CD4-positive, alpha-beta T cell treated with Interleukin-6 for 4 hours (primary cell): ENCODE measurements at regions not wholly inside any gene's neighbourhood (a gene's known extent, or its start where the extent isn't known, plus 50 kb on each side); places are given as distances from the start of the nearest gene placed in this dataset.
"Not testable (repeated sequence)": the region's sequence is repeated elsewhere in the genome, so short reads cannot be mapped to it uniquely, and the experiment has no call there.

Experiments
- DNase-seq: peaks from one replicate; pipeline ENCODE4 v3.0.0-alpha.2; 2020; ENCODE audit warnings: mixed read lengths

DNA sequence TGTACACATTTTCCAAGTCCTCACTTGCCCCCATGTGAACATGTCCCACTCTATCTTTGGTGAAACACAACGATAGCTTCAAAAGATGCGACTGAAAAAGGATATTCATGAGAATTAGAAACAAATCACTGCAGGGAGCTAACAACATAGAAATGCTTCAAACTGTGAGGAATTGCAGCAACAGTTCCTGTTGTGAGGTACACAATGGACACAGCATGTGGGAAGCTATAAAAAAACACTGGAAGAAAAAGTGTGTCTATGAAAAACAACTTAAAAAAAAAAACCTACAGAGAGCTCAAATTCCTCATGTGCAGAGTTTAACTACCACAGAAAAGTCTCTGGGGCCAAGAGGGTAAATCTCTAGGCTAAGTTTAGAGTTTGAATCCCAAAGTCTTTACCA is 51.6 kb upstream of the BLTP1 start:
- DNase-seq: no peak

DNA sequence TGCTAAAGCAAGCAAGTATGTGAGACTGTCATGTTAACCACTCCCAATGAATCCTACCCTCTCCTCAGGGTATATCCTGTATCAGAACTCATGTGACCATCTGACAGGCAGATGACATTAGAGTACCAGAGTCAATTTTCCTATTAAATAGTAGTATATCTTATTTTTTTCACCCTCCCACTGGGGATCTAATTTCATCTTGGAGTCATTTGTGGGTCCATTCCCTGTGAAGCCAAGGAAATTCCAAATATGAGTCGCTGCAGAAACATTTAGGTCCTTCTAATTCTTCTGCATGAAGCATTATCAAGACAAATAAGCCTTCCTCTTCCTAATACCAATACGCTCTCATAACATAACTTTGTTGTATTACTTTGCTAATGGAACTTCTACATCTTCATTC is 52.2 kb upstream of the BLTP1 start:
- DNase-seq: no peak

DNA sequence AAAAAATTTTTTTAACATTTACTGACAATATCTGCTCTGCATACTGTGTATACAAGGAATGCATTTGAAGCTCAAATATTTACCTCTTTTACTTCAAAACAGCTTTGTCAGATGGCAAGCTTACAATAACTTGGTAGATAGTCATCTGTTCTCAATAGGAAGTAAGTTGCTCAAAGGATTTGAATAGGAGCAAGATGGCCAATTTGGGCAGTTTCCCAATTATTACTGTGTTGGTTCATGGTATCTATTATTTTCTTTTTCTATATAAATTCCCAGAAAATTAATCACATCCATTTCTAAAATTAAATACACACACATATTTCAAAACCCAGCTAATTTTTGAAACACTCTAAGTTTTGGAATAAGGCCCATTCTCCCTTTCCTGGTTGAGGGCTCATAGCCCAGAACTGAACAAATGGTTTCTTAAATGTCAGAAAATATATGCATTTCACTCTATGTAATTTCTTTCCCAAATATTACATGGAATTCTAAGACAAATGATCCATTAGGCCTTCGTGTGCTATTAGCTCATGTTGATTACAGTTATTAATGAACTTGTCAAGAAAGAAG is 60.2 kb upstream of the BLTP1 start:
- DNase-seq: no peak

DNA sequence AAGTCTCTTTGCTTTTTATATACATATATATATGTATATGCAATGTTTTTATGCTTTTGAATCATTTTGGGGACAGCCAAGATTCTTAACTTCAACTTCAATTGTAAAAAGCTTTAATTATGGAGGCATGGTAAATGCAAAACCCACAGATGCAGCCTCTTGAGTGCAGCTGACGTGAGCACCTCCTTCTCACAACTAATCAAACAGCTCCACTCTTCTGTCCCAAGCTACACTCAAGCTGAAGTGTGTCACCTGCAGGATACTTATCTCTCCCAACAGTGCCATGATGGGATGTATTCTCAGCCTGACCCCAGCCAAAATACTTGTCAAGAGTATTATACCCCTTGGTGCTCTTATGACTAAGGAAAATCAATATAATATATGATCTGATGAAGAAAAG is 60.7 kb upstream of the BLTP1 start:
- no peak for DNase-seq

DNA sequence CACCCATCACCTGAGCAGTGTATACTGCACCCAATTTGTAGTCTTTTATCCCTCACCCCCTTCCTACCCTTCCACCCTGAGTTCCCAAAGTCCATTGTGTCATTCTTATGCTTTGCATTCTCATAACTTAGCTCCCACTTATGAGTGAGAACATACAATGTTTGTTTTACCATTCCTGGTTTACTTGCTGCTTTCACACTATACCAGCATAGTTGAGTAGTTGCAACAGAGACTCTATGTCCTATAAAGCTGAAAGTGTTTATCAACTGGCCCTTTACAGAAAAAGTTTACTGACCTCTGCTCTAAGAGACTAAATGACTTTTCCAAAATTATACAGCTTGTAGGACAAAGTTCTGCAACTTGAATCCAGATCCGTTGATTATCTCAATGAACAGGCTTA is 61.1 kb upstream of the BLTP1 start:
- no peak for DNase-seq

DNA sequence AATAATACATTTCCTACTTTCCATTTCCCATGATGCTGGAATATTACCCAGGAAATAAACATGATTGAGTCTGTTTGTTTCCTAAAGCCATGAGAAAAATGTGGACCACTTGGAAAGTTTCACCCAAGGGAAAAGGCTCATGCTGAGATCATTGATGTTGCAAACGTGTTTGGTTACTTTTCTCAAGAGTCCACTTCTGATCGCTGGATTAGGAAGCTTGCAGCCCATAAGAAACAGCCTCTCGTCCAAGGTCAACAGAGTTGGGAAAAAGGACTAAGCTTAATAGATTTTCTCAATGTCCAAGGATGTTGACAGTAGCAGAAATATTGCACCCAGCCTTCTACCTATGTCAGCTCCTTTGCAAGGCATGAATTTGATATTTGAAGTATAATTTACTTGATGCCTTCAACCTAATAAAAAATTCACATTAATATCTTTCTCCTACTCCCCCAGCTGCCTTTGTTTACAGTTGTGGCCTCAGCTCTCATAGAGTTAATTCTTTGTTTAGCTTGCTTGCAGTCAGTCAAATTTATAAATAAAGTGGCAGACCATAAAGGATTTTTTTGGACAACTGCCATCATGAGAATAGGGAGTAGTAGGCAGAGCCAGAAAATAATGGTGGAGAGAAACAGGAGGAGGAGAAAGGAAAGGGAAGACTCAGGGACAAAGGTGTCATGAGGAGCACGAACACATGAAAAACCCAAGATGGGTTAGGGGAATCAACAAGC is 65.6 kb upstream of the BLTP1 start:
- no peak for DNase-seq

DNA sequence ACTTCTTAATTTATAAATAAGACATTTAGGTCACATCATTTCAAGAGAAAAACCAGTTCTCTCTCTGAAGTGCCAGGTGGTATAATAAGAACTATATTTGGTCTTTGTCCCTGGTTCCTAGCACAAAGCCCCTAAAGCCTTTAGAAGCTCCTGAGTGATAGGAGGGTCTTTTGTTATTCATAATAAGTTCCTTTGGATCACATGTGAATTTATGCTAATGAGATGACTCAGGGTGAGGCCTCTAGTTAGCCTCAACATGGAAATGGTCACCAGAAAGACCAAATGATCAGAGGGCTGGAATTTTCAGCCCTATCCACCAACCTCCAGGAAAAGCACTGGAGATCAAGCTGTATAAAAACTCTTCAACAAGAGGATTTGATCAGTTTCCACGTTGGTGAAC is 68.1 kb upstream of the BLTP1 start:
- DNase-seq: no peak

DNA sequence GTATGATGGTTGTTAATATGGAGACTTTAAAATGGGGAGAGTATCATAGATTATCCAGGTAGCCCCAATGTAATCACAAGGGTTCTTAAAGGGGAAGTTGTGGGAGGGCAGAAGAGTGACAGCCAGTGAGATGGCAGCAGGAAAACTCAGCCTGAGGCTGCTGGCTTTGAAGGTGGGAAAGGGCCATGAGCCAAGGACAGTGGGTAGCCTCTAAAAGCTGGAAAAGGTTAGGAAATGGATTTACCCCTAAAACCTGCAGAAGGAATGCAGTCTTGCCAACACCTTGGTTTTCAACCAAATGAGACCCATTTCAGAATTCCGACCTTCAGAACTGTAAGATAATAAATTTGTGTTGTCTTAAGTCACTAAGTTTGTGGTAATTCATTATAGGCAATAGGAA is 68.8 kb upstream of the BLTP1 start:
- DNase-seq: no peak

DNA sequence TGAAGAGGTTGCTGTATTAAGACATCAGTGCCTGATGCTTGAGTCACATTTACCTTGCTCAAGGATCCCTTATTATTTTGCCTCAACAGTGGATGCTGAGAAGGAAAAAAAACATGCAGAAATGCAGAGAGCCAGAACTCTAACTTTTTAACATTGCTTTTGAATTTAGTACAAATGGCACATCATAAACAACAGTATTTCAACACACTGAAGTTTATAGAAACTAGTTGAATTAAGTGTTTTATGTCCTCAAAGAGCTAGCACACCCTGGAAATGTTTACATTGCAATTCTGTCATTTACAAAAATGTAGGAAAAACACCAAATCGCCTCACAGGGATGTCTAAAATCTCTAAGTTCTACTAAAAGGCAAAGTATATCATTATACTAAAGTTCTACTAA is 69.5 kb upstream of the BLTP1 start:
- no peak for DNase-seq

DNA sequence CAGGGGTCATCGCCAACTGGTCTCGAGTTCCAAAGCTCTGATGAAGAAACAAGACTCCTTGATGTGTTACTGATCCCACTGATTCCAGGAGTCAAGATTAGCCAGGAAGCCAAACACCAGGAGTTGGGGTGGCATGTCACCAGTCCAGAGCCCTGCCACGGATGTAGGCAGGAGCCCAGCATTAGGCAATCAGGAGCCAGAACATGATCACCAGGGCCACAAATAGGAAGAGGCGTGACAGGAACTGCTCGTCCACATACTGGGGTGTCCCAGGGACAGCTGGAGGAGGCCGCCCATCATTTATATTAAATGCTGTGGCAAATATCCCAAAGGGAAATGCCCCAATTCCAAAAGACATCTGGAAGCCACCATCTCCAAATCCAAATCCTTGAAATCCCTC is 74.5 kb upstream of the BLTP1 start:
- DNase-seq: not testable (repeated sequence)

DNA sequence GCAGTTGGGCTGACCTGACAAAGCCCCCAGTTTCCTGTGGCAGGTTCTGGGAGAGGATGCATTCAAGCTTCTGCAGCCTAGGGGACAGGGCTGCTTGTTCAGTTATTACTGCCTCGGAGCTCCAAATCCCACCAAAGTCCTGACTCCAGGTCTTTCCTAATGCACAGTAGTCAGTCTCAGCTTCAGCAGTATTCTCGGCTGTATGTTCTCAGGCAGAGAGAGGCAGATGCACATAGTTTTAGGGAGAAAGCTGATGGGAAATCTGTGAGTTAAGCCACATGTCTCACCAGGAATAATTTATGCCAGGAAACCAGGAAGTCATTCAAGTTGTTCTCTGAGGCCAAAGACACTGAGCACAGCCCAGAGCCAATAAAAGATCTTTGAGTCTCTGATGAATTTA is 75.3 kb upstream of the BLTP1 start:
- not testable (repeated sequence) for DNase-seq

DNA sequence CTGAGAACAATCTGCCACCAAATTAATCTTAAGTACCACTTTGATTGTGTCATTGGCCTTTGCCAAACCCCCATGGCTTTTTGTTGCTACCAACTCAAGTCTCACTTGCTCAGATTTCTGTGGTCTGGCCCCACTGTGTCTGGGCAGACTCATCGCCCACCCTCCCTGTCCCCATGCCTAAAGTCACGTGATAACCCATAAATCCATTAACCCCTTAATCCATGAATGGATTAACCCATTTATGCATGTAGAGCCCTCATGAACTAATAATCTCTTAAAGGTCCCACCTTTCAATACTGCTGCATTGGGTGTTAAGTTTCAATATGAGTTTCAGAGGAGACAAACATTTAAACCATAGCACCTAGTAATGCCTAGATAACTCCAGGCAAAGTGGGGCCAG is 78.5 kb upstream of the BLTP1 start:
- no peak for DNase-seq

DNA sequence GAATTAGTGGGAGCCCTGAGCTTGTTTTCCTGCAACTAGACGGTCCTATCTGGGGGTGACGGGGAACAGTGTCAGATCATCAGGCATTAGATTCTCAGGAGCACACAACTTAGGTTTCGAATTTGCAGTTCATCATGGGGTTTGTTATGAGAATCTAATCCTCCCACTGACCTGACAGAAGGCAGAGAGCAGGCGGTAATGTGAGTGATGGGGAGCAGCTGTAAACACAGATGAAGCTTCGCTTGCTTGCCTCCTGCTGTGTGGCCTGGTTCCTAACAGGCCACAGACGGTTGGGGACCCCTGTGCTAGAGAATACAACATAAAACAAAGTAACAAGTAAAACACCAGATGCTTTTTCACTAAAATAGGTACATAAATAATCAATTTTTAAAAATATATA is 86.2 kb upstream of the BLTP1 start:
- DNase-seq: no peak

DNA sequence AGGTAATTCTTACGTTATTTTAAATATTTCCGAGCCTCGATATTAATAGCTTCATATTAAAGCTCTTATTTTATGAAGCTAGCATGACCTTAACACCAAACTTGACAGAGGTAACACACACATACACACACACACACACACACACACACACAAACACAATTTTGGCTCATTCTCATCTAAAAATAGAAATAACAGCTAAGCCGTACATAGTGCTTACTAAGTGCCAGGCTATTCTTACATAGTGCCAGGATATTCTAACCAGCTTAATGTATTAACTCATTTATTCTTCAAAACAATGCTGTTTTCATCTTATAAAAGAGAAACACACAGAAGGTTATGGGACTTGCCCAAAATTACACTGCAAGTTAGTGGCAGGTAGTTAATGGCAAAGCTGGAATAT is 87.0 kb upstream of the BLTP1 start:
- no peak for DNase-seq

DNA sequence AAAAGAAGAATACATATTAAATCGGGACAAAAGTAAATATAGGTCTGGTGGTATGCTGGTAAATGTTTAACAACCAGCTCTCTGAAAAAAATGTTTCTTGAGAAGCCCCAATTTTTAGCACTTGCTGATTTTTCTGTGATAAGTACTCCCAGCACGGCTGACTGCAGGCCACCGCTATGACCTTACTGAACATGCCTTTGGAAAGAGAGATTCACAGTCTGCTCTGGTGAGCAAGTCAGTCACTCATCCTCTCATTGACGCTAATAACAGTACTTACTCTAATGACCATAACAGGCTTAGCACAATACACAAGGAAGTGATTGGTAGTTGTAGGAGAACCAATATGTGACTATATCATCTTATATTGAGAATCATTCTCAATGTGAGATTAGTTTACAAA is 98.9 kb upstream of the BLTP1 start:
- DNase-seq: no peak

DNA sequence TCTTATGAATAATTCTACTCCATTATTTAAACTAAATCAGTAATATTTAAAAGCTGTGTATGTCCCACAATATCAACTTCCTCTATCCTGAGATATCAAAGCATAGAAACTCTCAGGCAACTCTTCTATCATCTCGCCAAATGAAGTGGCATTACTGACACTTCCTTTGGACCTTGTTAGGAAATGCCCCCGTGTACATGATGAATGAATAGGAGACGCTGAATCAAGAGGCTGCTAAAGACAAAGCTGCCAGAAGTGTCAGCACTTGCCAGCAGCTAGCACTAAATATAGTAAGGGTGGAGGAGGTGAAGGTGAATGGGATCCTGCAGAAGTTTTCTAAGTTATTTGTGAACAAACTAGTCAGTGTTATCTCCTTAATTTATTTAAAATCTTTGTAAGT is 99.5 kb upstream of the BLTP1 start:
- no peak for DNase-seq

DNA sequence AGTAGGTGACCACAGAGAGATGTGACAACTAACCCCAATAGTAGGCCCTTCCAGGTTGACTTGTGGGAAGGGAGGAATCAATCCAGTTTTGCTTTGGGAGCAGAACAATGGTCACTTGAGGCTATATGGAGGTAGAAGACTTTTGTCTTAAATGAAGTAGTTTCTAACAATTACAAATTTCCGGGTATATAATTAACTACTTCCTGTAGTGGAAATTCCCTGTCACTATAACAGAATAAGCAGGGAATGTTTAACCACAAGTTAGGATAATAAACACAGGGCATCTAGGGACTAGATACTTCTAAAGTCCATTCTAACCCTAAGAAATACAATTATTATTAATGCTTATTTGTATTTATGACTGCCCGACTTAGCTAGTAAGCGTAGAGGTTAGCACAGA is 99.0 kb upstream of the TRPC3 start:
- no peak for DNase-seq

DNA sequence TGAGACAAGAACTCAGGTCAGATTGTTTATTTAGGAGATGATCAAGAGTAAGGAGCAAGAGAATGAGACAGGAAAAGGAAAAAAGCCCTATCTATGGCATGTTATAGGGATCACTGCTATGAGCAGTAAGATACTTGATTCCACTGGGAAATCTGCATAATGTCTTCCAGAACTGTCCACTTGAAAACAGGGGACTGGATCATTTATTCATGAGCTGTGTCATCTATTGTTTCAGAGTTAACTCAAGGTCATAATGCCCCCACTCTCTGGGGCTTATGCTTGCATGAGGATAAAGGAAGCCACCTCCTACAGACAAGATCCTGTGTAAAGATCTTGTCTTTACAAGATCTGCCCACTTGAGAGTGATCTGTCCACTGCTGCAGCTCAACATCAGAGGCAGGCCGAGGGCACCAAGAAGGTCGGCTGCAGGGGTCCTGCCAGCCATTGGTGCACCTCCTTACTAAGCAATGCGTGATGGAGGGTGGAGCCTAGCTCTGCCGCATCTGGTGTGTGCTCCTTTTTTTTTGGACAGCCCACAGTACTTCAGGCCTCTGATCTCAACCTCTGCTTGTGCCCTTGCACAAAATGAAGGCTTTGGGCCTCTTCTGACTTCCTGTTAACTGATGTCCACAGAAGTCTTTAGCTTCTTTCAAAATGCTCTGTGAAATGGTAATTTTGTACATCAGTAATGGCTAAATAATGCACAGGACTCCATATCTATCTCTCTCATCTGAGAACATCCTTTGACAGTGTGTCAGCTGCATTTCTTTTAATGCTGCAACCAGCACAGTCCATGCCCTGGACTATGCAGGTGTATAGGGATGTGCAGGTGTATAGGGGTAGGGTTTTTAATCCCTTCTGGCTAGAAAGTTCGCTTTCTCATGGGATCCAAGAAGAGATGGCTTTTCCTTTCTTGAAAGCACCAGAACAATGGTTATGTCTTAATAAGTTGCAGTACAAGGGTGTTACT is 95.9 kb upstream of the TRPC3 start:
- DNase-seq: no peak

DNA sequence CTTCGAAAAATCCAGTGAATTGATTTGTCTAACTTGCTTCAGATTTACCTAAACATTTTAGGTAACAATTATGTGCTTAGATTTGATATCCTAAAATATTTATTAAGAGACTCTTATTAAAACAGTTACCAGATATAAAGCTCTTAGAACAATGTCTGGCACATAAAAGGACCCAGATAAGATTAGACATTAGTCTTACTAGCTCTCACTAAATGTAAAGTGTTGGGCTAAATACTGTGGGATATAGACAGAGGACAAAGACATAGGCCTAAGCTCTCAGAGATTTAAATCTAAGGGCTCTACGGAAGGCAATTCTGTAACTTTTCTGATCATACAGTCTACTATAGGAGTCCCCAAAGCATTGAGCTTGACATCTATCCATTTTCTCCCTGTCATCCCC is 94.4 kb upstream of the TRPC3 start:
- DNase-seq: no peak

DNA sequence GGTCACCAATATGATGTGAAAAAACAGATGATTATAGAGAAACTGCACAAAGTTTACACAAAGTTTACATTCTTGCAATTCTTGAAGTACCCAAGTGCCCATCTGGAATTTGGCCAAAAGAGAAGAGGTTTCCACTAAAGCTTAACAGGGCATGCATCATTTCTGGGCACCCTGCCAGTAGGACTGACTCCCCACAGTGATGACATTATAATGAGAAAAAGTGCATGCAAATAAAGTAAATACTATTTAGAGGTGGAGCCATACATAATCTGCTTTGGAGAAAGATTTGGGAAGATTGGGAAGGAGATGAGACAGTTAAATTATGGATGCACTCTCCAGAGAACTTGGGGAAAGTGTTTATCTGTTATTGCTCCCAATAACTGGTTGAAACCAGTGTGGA is 93.7 kb upstream of the TRPC3 start:
- no peak for DNase-seq

DNA sequence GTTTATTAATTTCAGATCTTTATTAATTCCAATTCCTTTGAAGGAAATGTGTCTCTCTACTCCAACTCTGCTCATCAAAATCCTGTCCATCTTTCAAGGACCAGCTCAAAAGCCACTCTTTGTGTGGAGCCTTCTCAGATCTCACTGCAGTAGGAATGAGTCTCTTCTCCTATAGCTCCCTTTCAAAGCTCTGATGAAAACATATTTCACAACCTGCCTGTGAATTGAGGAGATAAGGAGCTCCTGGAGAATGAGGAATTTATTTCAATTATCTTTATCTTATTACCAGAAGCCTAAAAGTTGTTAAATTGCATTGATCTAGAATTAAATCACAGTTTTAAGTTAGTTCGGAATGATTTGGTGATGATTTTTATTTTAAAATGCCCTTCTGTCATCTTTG is 92.6 kb upstream of the TRPC3 start:
- no peak for DNase-seq

DNA sequence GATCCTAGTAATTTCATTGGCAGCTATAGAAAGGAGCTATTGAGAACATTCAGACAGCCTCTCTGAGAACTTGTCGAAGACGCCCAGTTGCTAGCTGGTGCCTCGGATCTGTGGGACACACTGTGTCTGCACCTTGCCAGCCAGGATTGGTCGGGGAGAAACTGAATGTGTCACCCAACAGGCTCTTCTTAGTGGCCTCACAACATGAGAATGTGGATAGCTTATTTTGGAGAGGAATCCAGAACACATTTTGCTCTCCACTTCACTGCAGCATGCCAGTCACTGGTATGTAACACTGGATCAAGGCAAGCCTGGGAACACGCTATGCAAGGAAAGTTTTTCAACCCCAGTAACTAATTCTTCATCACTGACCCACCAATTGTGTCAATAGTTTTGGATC is 89.5 kb upstream of the TRPC3 start:
- DNase-seq: no peak

DNA sequence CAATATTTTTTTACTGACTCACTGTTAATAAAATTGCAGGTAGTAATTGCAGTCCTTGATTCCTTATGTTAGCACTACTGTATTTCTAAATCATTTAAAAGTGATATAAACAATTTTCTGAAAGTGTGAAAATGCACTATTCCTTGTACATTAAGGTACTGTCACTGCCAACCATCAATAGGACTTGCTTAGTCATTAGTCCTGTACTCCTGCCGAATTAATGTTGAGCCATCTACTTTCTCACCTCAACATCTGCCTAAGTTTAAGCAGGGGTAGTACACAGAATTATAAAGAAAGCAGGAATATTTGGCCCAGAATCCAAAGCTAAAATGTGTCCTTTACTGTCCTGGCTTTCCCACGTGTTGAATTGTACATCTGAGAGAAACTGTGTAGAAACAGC is 87.0 kb upstream of the TRPC3 start:
- no peak for DNase-seq

DNA sequence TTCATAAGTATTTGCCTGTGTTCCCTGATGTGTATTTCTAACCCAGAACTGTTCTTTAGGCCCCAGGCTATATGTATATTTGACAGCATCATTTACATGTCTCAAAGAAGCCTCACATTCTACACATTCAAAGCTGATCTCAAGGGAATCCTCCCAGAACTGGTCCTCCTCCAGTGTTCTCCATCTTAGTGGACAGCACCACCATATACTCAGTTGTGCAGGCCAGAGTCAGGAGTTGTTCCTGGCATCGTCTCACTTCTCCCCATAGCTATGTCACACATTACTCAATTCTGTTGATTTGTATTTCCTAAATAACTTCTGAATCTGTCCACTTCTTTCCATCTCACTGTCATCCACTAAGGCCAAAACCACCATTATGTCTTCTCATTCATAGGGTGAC is 82.8 kb upstream of the TRPC3 start:
- DNase-seq: no peak
